Mesendoderm (in vitro differentiated cells): ENCODE measurements at regions not wholly inside any gene's neighbourhood (a gene's known extent, or its start where the extent isn't known, plus 50 kb on each side); places are given as distances from the start of the nearest gene placed in this dataset.
A peak's percentile ranks its signal among the peaks of the same experiment; 100 is the strongest.

Source experiments
- DNase-seq: peaks from one replicate; pipeline ENCODE4 v3.0.0; 2013
- H2AK5ac ChIP-seq: 2 replicates; pipeline ENCODE4 v1.6.1; 2013; ENCODE audit warnings: low read length, inconsistent platforms
- H2BK120ac ChIP-seq: 2 replicates; pipeline ENCODE4 v1.6.1; 2013; ENCODE audit warnings: low read depth, mild to moderate bottlenecking, low read length, moderate library complexity, mixed read lengths
- H2BK15ac ChIP-seq: replicated peaks from 2 replicates; pipeline ENCODE4 v1.6.1; 2013; ENCODE audit warnings: low read depth, mild to moderate bottlenecking, moderate library complexity
- H2BK5ac ChIP-seq: 2 replicates; pipeline ENCODE4 v1.6.1; 2013; ENCODE audit warnings: low read length, inconsistent platforms
- H3K18ac ChIP-seq: 2 replicates; pipeline ENCODE4 v1.6.1; 2013; ENCODE audit warnings: mild to moderate bottlenecking, low read length, mixed read lengths
- H3K23ac ChIP-seq: one replicate; pipeline ENCODE4 v1.6.1; 2013; ENCODE audit warnings: low read length
- H3K27ac ChIP-seq: 2 replicates; pipeline ENCODE4 v1.5.1; 2013; ENCODE audit warnings: low read depth, mild to moderate bottlenecking, inconsistent platforms, low read length, moderate library complexity
- H3K27me3 ChIP-seq: 2 replicates; pipeline ENCODE4 v1.6.1; 2013; ENCODE audit warnings: low read length, control low read depth, mild to moderate bottlenecking, inconsistent platforms; ENCODE audit not compliant: insufficient read depth, poor library complexity
- H3K36me3 ChIP-seq: 2 replicates; pipeline ENCODE4 v1.6.1; 2013; ENCODE audit warnings: low read length, inconsistent platforms; ENCODE audit not compliant: control insufficient read depth, insufficient read depth
- H3K4ac ChIP-seq: one replicate; pipeline ENCODE4 v1.6.1; 2013; ENCODE audit warnings: low read depth, mild to moderate bottlenecking, low read length, moderate library complexity
- H3K4me1 ChIP-seq: 2 replicates; pipeline ENCODE4 v1.6.1; 2013; ENCODE audit warnings: low read depth, low read length, inconsistent platforms; ENCODE audit not compliant: control insufficient read depth
- H3K4me2 ChIP-seq: 2 replicates; pipeline ENCODE4 v1.6.1; 2013; ENCODE audit warnings: low read length
- H3K4me3 ChIP-seq: 2 replicates; pipeline ENCODE4 v1.5.1; 2013; ENCODE audit warnings: mild to moderate bottlenecking, low read length
- H3K56ac ChIP-seq: one replicate; pipeline ENCODE4 v1.6.1; 2013; ENCODE audit warnings: low read length
- H3K79me1 ChIP-seq: 2 replicates; pipeline ENCODE4 v1.6.1; 2013; ENCODE audit warnings: low read length, inconsistent platforms
- H3K79me2 ChIP-seq: 2 replicates; pipeline ENCODE4 v1.6.1; 2013; ENCODE audit warnings: mild to moderate bottlenecking, low read length; ENCODE audit not compliant: control insufficient read depth, insufficient read depth
- H3K9ac ChIP-seq: 2 replicates; pipeline ENCODE4 v1.6.1; 2013; ENCODE audit warnings: low read length, inconsistent platforms
- H4K5ac ChIP-seq: one replicate; pipeline ENCODE4 v1.6.1; 2013; ENCODE audit warnings: low read length
- H4K8ac ChIP-seq: one replicate; pipeline ENCODE4 v1.6.1; 2013; ENCODE audit warnings: low read depth, mild to moderate bottlenecking, control low read depth, low read length, moderate library complexity
- WGBS: extraction: QIAGEN DNeasy Blood & Tissue Kit; methylation state at CpG from one replicate; pipeline ENCODE4 v1.1.7; 2013; ENCODE audit warnings: low lambda C conversion rate, missing lambda C conversion rate; ENCODE audit not compliant: insufficient coverage; ENCODE audit errors: extremely low coverage; 5-methylcytosine and 5-hydroxymethylcytosine counted together

DNA sequence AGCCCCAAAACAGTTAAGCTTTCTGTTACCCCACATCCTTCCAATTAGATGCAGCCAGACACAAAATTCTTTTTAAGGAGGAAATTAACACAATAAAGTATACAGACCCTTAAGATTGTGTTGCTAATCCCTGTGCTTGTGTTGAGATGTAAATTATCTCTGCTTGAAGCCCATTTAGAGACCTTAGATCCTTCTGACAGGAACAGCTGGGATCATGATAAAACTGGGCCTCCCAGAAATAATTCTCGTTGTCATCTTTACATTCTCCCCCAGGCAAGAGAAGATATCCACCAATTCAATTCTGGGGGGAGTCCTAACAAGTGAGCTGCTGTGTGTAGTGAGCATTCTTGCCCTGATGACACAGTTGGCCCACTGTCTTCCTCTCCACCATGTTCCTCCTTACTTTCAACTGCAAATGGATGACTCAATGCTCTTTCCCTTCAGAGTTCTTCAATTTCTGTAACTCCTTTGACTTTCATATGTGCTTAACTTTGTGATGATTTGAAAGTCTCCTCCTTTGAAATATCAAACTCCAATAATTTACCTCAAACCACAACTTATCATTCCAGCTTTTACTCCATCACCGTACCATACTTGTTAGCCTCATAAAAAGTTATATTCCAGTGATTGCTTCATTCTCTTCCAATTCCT, 186.6 kb downstream of the RAP2B start:
- H3K27me3 ChIP-seq = no peaks in the 10 kb centered on the region
- H3K4me1 ChIP-seq = peaks cover 2% of the 10 kb centered on the region
- H2AK5ac ChIP-seq = no peak overlapping the region
- no peak overlapping the region for H3K9ac ChIP-seq
- WGBS = 100% methylated on average over 1 of the region's 2 CpGs
- no peak overlapping the region for H2BK5ac ChIP-seq
- no peak overlapping the region for H3K23ac ChIP-seq
- peak; percentile 13 for DNase-seq
- H3K4ac ChIP-seq = no peak overlapping the region
- H3K18ac ChIP-seq = no peak overlapping the region
- H3K4me2 ChIP-seq = no peak overlapping the region
- H3K79me1 ChIP-seq = no peaks in the 10 kb centered on the region
- H3K36me3 ChIP-seq = no peaks in the 10 kb centered on the region
- no peak overlapping the region for H2BK15ac ChIP-seq
- no peak overlapping the region for H3K56ac ChIP-seq
- no peak overlapping the region for H4K8ac ChIP-seq
- no peak overlapping the region for H4K5ac ChIP-seq
- H3K27ac ChIP-seq = no peak overlapping the region
- no peaks in the 10 kb centered on the region for H3K79me2 ChIP-seq
- no peak overlapping the region for H2BK120ac ChIP-seq
- no peak overlapping the region for H3K4me3 ChIP-seq

DNA sequence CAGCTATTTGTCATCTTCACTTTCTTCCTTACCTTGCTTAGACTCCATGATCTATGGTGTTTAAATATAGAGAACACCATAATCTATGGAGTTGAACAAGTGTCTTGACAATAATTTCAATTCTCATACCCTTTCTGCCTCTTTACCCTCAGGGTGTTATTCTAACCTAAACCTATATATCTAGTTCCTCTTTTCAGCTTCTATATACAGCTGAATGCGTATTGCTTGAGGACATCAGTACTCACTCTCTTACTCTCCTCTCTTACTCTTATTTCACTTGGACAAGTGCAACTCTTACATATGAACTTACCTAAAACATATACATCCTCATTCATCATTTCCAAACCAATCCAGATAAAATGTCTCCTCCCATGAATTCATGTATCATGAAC, 187.1 kb downstream of the RAP2B start:
- Histone ChIP-seq H3K36me3 (no peaks in the 10 kb centered on the region), H3K79me1 (no peaks in the 10 kb centered on the region), H2AK5ac (no peak overlapping the region), H3K27me3 (no peaks in the 10 kb centered on the region), H2BK120ac (no peak overlapping the region), H3K4me1 (peaks cover 2% of the 10 kb centered on the region), H3K9ac (no peak overlapping the region), H3K27ac (no peak overlapping the region), H3K56ac (no peak overlapping the region), H3K4ac (no peak overlapping the region), H3K23ac (no peak overlapping the region), H4K5ac (no peak overlapping the region), H2BK15ac (no peak overlapping the region), H2BK5ac (no peak overlapping the region), H4K8ac (no peak overlapping the region), H3K4me2 (no peak overlapping the region), H3K79me2 (no peaks in the 10 kb centered on the region), H3K4me3 (no peak overlapping the region), H3K18ac (no peak overlapping the region)
- WGBS = no CpG with 5 or more reads among the region's 1 CpG
- DNase-seq = no peak

- Histone ChIP-seq H3K36me3 (no peaks in the 10 kb centered on the region), H3K27me3 (no peaks in the 10 kb centered on the region), H3K18ac (no peak overlapping the region), H3K4me1 (peaks cover 2% of the 10 kb centered on the region), H3K56ac (no peak overlapping the region), H3K27ac (no peak overlapping the region), H2BK15ac (no peak overlapping the region), H3K23ac (no peak overlapping the region), H2BK120ac (no peak overlapping the region), H3K4ac (no peak overlapping the region), H2BK5ac (no peak overlapping the region), H3K79me2 (no peaks in the 10 kb centered on the region), H2AK5ac (no peak overlapping the region), H4K8ac (no peak overlapping the region), H3K9ac (no peak overlapping the region), H3K4me2 (no peak overlapping the region), H3K79me1 (no peaks in the 10 kb centered on the region), H3K4me3 (no peak overlapping the region), H4K5ac (no peak overlapping the region)
- WGBS = no CpG with 5 or more reads among the region's 2 CpGs
- DNase-seq = peak; percentile 42
Measured at GRCh38 chr3:153350420-153350819, 188.4 kb downstream of the RAP2B start.

DNA sequence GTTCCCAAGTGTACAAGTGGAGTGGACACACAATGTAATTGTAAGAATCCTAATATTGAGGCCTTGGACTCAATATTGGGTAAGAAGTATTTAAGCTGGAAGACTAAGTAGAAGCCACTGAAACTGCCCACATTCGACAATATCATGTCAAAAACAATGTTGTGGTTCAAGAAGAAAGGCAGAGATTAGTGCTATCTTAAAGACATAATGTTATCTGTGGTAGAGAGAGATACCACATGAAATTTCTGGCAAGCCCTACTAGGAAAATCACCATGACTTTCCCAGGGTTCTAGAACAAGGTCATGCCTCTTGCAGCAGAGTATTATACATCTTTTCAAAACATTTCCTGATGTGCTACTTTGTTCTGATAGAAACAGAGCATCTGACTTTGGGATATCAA, 192.6 kb downstream of the RAP2B start:
- Histone ChIP-seq H4K8ac (no peak overlapping the region), H3K4me3 (no peak overlapping the region), H3K79me2 (no peaks in the 10 kb centered on the region), H2BK5ac (no peak overlapping the region), H2BK120ac (no peak overlapping the region), H2AK5ac (no peak overlapping the region), H3K4me2 (no peak overlapping the region), H3K18ac (no peak overlapping the region), H4K5ac (no peak overlapping the region), H3K4me1 (no peaks in the 10 kb centered on the region), H3K27me3 (no peaks in the 10 kb centered on the region), H3K4ac (no peak overlapping the region), H2BK15ac (no peak overlapping the region), H3K9ac (no peak overlapping the region), H3K79me1 (no peaks in the 10 kb centered on the region), H3K27ac (no peak overlapping the region), H3K23ac (no peak overlapping the region), H3K56ac (no peak overlapping the region), H3K36me3 (no peaks in the 10 kb centered on the region)
- peak; percentile 31 for DNase-seq
- WGBS = no CpG with 5 or more reads among the region's 1 CpG

GRCh38 chr3:153355559-153355958, 193.5 kb downstream of the RAP2B start:
- Histone ChIP-seq H3K56ac (no peak overlapping the region), H3K9ac (no peak overlapping the region), H3K27me3 (no peaks in the 10 kb centered on the region), H3K18ac (no peak overlapping the region), H3K36me3 (no peaks in the 10 kb centered on the region), H3K4me1 (no peaks in the 10 kb centered on the region), H3K79me1 (no peaks in the 10 kb centered on the region), H2BK5ac (no peak overlapping the region), H3K79me2 (no peaks in the 10 kb centered on the region), H3K4ac (no peak overlapping the region), H2BK120ac (no peak overlapping the region), H2BK15ac (no peak overlapping the region), H3K23ac (no peak overlapping the region), H4K8ac (no peak overlapping the region), H3K4me2 (no peak overlapping the region), H3K4me3 (no peak overlapping the region), H3K27ac (no peak overlapping the region), H4K5ac (no peak overlapping the region), H2AK5ac (no peak overlapping the region)
- WGBS = no CpG with 5 or more reads among the region's 1 CpG
- no peak for DNase-seq

DNA sequence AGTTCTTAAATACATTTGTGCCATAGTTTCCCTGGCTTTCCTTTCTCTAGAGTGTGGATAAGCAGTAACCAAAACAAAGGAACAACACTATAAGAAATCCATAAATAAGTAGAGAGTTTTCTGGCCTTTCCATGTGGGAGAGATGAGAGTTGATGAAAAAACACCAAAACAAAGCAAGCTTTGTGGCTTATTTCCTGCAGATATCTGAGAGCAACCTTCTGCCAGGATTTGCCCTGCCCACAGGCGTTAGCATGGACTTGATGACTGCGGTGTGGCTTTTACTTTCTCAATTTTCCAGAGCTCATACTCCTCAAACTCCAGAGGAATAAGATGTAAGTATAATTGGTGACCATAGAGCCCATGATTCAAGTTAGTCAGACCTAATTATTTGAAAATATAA, 194.9 kb downstream of the RAP2B start:
- H3K56ac ChIP-seq = no peak overlapping the region
- no peak overlapping the region for H3K4me2 ChIP-seq
- H4K8ac ChIP-seq = peak overlapping the region; percentile 39
- no peak overlapping the region for H3K4me3 ChIP-seq
- no peak overlapping the region for H3K23ac ChIP-seq
- no peak overlapping the region for H2AK5ac ChIP-seq
- no peak overlapping the region for H3K18ac ChIP-seq
- H3K27ac ChIP-seq = no peak overlapping the region
- H3K27me3 ChIP-seq = no peaks in the 10 kb centered on the region
- H4K5ac ChIP-seq = no peak overlapping the region
- no CpG with 5 or more reads among the region's 2 CpGs for WGBS
- no peak for DNase-seq
- H2BK5ac ChIP-seq = no peak overlapping the region
- H3K4ac ChIP-seq = no peak overlapping the region
- H3K9ac ChIP-seq = no peak overlapping the region
- no peaks in the 10 kb centered on the region for H3K4me1 ChIP-seq
- H3K36me3 ChIP-seq = no peaks in the 10 kb centered on the region
- no peaks in the 10 kb centered on the region for H3K79me1 ChIP-seq
- no peak overlapping the region for H2BK120ac ChIP-seq
- H3K79me2 ChIP-seq = no peaks in the 10 kb centered on the region
- H2BK15ac ChIP-seq = no peak overlapping the region
